GM19351 (cell line): ENCODE measurements at regions not wholly inside any gene's neighbourhood (a gene's known extent, or its start where the extent isn't known, plus 50 kb on each side); places are given as distances from the start of the nearest gene placed in this dataset.

Experiments
- ATAC-seq: cut with Tn5 transposase; IDR thresholded peaks from one replicate; pipeline ENCODE4 v1.9.1; 2021; ENCODE audit warnings: mild to moderate bottlenecking, moderate library complexity; ENCODE audit not compliant: unreplicated experiment

DNA sequence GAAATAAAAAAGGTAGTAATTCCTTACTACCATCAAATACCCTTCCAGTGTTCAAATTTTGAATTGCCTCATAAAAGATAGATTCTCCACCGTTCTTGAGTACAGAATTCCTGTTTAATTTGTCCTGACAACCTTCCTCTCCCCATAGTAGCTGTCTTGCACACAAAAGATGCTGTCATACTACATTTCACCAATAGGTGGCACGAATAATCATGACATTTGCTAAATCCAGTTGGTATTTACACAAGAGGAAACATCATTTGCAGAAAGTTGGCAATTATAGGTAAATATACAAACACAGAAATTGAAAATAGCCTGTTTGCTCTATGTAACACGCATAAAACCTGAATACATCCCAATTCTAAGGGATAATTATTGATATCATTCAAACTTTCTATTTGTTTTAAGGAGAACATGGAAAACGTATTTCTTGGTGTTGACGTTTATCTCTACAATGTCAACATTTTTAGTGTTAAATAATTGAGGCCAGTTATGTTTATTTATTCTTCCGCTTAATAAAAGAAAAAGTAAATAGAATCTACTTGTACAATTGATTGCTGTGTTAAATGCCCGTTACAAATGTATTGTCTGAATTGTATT is 58.3 kb upstream of the CLDN10 start:
- peak; percentile 79 for ATAC-seq

- ATAC-seq = no peak
These were observed 56.0 kb upstream of the CLDN10 start for GRCh38 chr13:95496485-95496884.

- ATAC-seq = no peak
These were observed 55.1 kb upstream of the CLDN10 start for GRCh38 chr13:95497381-95497807.

GRCh38 chr13:95498886-95499285 is 53.6 kb upstream of the CLDN10 start:
- no peak for ATAC-seq

GRCh38 chr13:95499811-95500712 is 52.5 kb upstream of the CLDN10 start:
- ATAC-seq = no peak

GRCh38 chr13:95502216-95502615 is 50.3 kb upstream of the CLDN10 start:
- no peak for ATAC-seq
